GM19372 (cell line): ENCODE measurements at regions not wholly inside any gene's neighbourhood (a gene's known extent, or its start where the extent isn't known, plus 50 kb on each side); places are given as distances from the start of the nearest gene placed in this dataset.

Experiments
- ATAC-seq: cut with Tn5 transposase; IDR thresholded peaks from one replicate; pipeline ENCODE4 v1.9.1; 2021; ENCODE audit warnings: mild to moderate bottlenecking, low read depth, moderate library complexity; ENCODE audit not compliant: unreplicated experiment

GRCh38 chr10:3995302-3996210 is 210.5 kb upstream of the KLF6 start:
- ATAC-seq, result no peak

GRCh38 chr10:3992382-3993178 is 207.6 kb upstream of the KLF6 start:
- ATAC-seq, result no peak

- ATAC-seq, result no peak
These were observed 205.3 kb upstream of the KLF6 start for GRCh38 chr10:3990307-3990706.

- ATAC-seq, result no peak
These were observed 202.3 kb upstream of the KLF6 start for GRCh38 chr10:3987143-3987974.

GRCh38 chr10:3986493-3987142 is 201.6 kb upstream of the KLF6 start:
- ATAC-seq, result no peak

GRCh38 chr10:3982746-3983442 is 197.9 kb upstream of the KLF6 start:
- ATAC-seq, result no peak

GRCh38 chr10:3981300-3981699 is 196.3 kb upstream of the KLF6 start:
- no peak for ATAC-seq

GRCh38 chr10:3980660-3981059 is 195.7 kb upstream of the KLF6 start:
- no peak for ATAC-seq

GRCh38 chr10:3980144-3980543 is 195.1 kb upstream of the KLF6 start:
- ATAC-seq, result no peak

GRCh38 chr10:3978761-3979160 is 193.8 kb upstream of the KLF6 start:
- ATAC-seq, result no peak

- ATAC-seq, result no peak
These were observed 193.2 kb upstream of the KLF6 start for GRCh38 chr10:3978174-3978573.

- ATAC-seq, result no peak
These were observed 192.8 kb upstream of the KLF6 start for GRCh38 chr10:3977761-3978160.

GRCh38 chr10:3976718-3977117 is 191.7 kb upstream of the KLF6 start:
- no peak for ATAC-seq

- ATAC-seq, result no peak
These were observed 191.2 kb upstream of the KLF6 start for GRCh38 chr10:3976171-3976570.

- ATAC-seq, result no peak
These were observed 190.0 kb upstream of the KLF6 start for GRCh38 chr10:3975016-3975415.

GRCh38 chr10:3972460-3973301 is 187.7 kb upstream of the KLF6 start:
- no peak for ATAC-seq

- ATAC-seq, result no peak
These were observed 186.7 kb upstream of the KLF6 start for GRCh38 chr10:3971713-3972112.

- ATAC-seq, result no peak
These were observed 185.1 kb upstream of the KLF6 start for GRCh38 chr10:3969876-3970666.
